ENCODE measurements at regions not wholly inside any gene's neighbourhood (a gene's known extent, or its start where the extent isn't known, plus 50 kb on each side); places are given as distances from the start of the nearest gene placed in this dataset.

DNA sequence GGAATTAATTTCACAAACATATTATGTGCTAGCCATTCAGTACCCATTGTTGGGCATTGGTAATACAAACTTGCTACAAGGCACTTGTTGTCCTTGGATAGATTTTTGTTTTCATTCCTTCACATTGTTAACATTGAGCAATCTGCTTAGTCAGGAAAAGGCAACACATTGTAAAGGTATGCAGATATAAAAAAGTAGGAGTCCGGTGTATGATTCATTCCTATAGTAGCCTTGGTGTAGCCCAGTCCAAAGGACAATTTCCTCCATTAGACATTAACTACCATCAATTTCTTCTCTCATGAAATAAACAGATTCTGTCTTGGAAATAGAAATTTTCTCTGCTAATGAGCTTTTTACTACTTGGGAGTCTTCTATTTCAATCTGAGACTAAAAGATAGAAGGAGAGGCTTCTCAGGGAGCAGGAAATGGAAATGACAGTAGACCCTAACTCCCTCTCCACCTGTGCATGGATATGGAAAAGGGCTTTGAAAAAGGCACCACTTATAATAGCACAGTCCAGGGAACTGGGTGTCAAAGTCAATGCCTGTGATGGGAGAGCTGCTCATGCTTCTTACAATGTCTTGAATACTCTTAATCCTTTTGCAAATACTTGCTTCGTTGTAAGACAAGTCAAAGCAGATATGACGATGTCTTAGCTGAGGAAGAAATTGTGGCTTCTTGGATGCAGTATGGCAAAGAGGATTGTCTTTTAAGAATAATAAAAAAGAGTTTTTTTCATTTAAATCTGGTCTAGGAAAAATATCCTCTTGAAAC, 369.4 kb upstream of the CITED2 start:
- TF ChIP-seq POLR2A (IDR thresholded peaks at IDR 0.05; ENCODE audit: extremely low read depth, insufficient read length) (no peak), MYC (IDR thresholded peaks at IDR 0.05; ENCODE audit: low read depth, low read length) (no peak)
- TF ChIP-seq, protein P1, sequence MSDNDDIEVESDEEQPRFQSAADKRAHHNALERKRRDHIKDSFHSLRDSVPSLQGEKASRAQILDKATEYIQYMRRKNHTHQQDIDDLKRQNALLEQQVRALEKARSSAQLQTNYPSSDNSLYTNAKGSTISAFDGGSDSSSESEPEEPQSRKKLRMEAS (IDR thresholded peaks at IDR 0.05; ENCODE audit: low read depth, low read length), result no peak
- TF ChIP-seq, protein P2, sequence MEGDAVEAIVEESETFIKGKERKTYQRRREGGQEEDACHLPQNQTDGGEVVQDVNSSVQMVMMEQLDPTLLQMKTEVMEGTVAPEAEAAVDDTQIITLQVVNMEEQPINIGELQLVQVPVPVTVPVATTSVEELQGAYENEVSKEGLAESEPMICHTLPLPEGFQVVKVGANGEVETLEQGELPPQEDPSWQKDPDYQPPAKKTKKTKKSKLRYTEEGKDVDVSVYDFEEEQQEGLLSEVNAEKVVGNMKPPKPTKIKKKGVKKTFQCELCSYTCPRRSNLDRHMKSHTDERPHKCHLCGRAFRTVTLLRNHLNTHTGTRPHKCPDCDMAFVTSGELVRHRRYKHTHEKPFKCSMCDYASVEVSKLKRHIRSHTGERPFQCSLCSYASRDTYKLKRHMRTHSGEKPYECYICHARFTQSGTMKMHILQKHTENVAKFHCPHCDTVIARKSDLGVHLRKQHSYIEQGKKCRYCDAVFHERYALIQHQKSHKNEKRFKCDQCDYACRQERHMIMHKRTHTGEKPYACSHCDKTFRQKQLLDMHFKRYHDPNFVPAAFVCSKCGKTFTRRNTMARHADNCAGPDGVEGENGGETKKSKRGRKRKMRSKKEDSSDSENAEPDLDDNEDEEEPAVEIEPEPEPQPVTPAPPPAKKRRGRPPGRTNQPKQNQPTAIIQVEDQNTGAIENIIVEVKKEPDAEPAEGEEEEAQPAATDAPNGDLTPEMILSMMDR (IDR thresholded peaks at IDR 0.05; ENCODE audit: low read depth, low read length), result no peak
- DNase-seq (ENCODE audit: low read depth), result no peak
- H3K4me3 ChIP-seq (ENCODE audit: low read depth, low read length), result no peak overlapping the region

DNA sequence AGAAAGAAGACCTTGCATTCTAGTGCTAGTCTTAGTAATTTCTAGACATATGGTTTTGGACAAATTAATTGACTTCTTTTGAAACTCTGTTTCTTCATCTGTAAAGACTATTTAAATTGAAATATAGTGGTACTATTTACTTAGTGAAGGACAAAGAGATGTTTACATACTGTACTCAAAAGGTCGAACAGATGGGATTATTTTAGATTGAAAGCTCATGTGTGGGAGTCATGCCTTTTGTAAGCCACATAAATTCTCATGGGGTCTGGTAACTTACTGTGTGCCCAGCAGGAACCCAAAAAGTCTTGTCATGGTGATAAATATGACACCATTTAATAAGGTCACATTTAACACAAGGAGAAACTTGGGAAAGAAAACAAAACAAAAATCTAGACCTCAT, 368.2 kb upstream of the CITED2 start:
- peak; percentile 51 for DNase-seq (ENCODE audit: low read depth)
- H3K4me3 ChIP-seq (ENCODE audit: low read depth, low read length), result no peak overlapping the region
- TF ChIP-seq, protein P2 (IDR thresholded peaks at IDR 0.05; ENCODE audit: low read depth, low read length), result no peak
- no peak for TF ChIP-seq MYC (IDR thresholded peaks at IDR 0.05; ENCODE audit: low read depth, low read length)
- TF ChIP-seq, protein P1 (IDR thresholded peaks at IDR 0.05; ENCODE audit: low read depth, low read length), result no peak
- no peak for TF ChIP-seq POLR2A (IDR thresholded peaks at IDR 0.05; ENCODE audit: extremely low read depth, insufficient read length)

DNA sequence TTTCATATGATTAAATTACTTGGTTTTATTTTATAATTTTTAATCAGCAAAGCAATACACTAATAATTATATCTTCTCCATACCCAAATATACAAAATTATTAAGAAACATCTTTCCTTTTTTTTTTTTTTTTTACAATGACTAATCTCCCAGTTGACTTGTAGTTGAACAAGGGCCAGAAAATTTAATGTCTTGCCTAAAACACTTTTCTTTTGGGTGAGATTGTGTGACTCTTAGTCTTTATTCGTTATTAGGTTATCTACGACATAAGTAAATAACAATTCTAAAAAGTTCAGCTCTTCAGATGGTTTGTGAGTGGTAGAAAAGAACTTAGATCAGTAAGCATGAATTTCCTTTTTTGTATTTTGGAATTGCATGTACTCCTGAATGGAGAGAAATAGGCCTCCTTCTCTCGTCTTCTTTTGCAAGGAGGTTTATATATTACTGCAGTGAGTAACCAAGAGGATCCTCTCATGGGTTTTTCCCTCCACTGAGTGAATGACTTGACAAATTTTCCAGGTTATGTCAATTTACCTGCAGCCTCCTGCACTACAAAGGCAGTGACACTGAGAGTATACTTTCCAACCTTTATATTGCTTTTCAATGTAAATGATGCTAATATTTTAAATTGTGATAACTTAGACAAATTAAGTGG, 364.5 kb upstream of the CITED2 start:
- TF ChIP-seq, protein P1 (IDR thresholded peaks at IDR 0.05; ENCODE audit: low read depth, low read length), result no peak
- no peak for TF ChIP-seq POLR2A (IDR thresholded peaks at IDR 0.05; ENCODE audit: extremely low read depth, insufficient read length)
- TF ChIP-seq MYC (IDR thresholded peaks at IDR 0.05; ENCODE audit: low read depth, low read length), result no peak
- TF ChIP-seq, protein P2 (IDR thresholded peaks at IDR 0.05; ENCODE audit: low read depth, low read length), result no peak
- DNase-seq (ENCODE audit: low read depth), result no peak
- H3K4me3 ChIP-seq (ENCODE audit: low read depth, low read length), result no peak overlapping the region

DNA sequence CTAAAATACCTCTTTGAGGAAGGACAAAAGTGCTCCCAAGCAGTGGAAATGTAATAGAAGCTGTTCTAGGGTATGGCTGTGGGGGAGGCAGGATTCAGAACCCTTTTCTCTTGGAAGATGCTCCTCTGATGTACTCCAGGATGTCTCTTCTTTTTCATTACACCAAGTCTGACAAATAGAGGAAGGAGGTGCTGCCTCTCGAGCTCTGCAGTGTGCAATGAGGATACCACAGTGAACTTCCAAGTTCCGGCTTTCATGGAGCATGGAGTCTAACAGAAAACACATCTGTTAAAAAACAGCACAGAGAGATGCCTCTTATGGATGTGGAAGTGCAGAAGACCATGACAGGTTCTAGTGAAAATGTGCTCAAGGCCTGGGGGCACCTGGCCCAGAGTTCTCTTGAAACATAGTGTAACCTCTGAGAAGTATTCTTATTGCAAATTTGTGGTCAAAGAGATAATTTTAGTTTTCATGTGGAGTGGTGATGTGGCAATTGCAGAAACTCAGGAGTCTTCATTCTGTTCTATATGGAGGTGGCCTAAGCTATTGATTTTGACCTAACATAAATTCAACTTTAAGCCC, 362.0 kb upstream of the CITED2 start:
- no peak overlapping the region for H3K4me3 ChIP-seq (ENCODE audit: low read depth, low read length)
- peak; percentile 28 for DNase-seq (ENCODE audit: low read depth)
- TF ChIP-seq MYC (IDR thresholded peaks at IDR 0.05; ENCODE audit: low read depth, low read length), result no peak
- TF ChIP-seq, protein P2 (IDR thresholded peaks at IDR 0.05; ENCODE audit: low read depth, low read length), result no peak
- TF ChIP-seq POLR2A (IDR thresholded peaks at IDR 0.05; ENCODE audit: extremely low read depth, insufficient read length), result no peak
- TF ChIP-seq, protein P1 (IDR thresholded peaks at IDR 0.05; ENCODE audit: low read depth, low read length), result no peak; the same call in 1 of the 2 replicates

DNA sequence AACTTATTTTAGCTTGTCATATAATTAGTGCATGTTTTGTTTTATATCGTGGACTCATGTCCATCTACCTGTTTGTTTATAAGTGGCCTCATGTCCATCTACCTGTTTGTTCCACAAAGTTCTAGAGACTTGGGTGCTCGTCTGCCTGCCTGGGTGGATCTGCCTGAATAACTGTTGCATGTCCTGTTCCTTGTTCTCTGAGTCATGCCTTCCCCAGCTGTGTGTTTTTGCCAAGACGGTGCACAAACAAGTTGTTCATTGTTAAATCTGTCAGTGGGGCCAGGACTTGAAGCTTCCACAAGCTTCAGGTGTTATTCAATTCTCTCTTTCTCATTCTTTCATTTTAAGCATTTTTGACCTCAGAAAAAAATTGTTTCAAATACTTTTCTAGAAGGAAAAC, 358.0 kb upstream of the CITED2 start:
- no peak overlapping the region for H3K4me3 ChIP-seq (ENCODE audit: low read depth, low read length)
- TF ChIP-seq POLR2A (IDR thresholded peaks at IDR 0.05; ENCODE audit: extremely low read depth, insufficient read length) (no peak), MYC (IDR thresholded peaks at IDR 0.05; ENCODE audit: low read depth, low read length) (no peak)
- TF ChIP-seq, protein P2 (IDR thresholded peaks at IDR 0.05; ENCODE audit: low read depth, low read length), result no peak
- peak; percentile 28 for DNase-seq (ENCODE audit: low read depth)
